ENCODE measurements at regions not wholly inside any gene's neighbourhood (a gene's known extent, or its start where the extent isn't known, plus 50 kb on each side); places are given as distances from the start of the nearest gene placed in this dataset.

GRCh38 chr16:6958184-6958583, 374.5 kb upstream of the RBFOX1 start:
- TF ChIP-seq, protein P1, sequence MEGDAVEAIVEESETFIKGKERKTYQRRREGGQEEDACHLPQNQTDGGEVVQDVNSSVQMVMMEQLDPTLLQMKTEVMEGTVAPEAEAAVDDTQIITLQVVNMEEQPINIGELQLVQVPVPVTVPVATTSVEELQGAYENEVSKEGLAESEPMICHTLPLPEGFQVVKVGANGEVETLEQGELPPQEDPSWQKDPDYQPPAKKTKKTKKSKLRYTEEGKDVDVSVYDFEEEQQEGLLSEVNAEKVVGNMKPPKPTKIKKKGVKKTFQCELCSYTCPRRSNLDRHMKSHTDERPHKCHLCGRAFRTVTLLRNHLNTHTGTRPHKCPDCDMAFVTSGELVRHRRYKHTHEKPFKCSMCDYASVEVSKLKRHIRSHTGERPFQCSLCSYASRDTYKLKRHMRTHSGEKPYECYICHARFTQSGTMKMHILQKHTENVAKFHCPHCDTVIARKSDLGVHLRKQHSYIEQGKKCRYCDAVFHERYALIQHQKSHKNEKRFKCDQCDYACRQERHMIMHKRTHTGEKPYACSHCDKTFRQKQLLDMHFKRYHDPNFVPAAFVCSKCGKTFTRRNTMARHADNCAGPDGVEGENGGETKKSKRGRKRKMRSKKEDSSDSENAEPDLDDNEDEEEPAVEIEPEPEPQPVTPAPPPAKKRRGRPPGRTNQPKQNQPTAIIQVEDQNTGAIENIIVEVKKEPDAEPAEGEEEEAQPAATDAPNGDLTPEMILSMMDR (IDR thresholded peaks at IDR 0.05; ENCODE audit: insufficient read depth, missing control alignments) = no peak
- no peak for DNase-seq (ENCODE audit: insufficient read length, low spot score)
- FAIRE-seq = no peak

GRCh38 chr16:6957681-6958080, 375.0 kb upstream of the RBFOX1 start:
- TF ChIP-seq, protein P1 (IDR thresholded peaks at IDR 0.05; ENCODE audit: insufficient read depth, missing control alignments) = no peak
- FAIRE-seq = no peak

GRCh38 chr16:6956511-6956910, 376.1 kb upstream of the RBFOX1 start:
- no peak for DNase-seq (ENCODE audit: insufficient read length, low spot score)
- FAIRE-seq = peak; percentile 16
- TF ChIP-seq, protein P1 (IDR thresholded peaks at IDR 0.05; ENCODE audit: insufficient read depth, missing control alignments) = no peak

More at GRCh38 chr16:6957681-6958080, 375.0 kb upstream of the RBFOX1 start:
- no peak for DNase-seq (ENCODE audit: insufficient read length, low spot score)

DNA sequence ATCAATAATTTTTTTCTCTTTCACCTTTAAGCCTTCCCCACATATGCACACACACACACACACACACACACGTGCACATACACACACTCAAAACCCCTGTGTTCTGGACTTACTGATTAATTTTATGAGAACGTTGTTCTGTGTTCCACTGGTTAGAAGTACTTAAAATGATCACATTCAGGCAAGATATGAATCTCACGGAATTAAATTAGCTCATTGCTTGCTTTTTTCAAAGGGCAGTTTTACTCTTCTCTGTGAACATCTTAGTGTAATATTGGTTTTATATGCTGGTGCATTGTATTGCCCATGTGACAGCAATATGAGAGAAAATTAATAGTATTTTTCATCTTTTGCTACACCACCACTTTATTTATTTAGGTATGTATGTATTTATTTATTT, 377.3 kb upstream of the RBFOX1 start:
- TF ChIP-seq, protein P1 (IDR thresholded peaks at IDR 0.05; ENCODE audit: insufficient read depth, missing control alignments) = no peak
- no peak for FAIRE-seq

DNA sequence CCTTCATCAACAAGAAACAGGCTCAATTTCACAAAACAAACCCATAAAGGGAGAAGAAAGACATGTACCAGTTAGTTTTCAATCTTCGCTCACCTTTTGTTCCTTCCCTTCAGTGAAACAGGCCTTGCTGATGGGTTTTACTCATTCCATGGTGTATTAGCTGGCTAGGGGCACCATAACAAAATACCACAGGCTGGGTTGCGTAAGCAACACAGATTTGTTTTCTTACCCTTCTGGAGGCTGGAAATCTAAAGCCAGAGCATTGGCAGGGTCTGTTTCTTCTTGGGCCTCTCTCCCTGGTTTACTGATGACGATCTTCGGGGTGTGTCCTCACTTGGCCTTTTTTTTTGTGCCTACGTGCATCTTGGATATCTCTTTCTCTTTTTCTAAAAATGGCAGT, 383.4 kb upstream of the RBFOX1 start:
- DNase-seq (ENCODE audit: insufficient read length, low spot score) (no peak), FAIRE-seq (no peak)
- TF ChIP-seq, protein P1 (IDR thresholded peaks at IDR 0.05; ENCODE audit: insufficient read depth, missing control alignments) = no peak

More for the DNA sequence above, 377.3 kb upstream of the RBFOX1 start:
- no peak for DNase-seq (ENCODE audit: insufficient read length, low spot score)

DNA sequence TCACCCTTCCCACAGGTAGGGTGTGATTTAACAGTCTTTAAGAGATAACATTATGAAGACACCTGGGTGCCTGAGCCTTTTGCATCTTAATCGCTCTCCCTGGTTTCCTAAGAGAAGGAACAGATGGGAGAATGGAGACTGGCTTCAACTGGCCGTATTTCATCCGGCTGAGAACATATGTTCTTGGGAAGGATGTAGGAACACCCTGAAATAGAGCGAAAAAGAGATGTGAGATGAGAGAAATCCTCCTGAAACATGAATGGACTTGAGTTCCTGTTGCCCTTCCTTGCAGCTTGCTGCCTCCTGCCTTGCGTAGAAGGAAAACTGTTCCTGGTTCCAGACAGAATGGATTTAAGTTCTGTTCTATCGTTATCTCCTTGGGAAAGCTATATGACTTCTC, 385.4 kb upstream of the RBFOX1 start:
- DNase-seq (ENCODE audit: insufficient read length, low spot score) = no peak
- TF ChIP-seq, protein P1 (IDR thresholded peaks at IDR 0.05; ENCODE audit: insufficient read depth, missing control alignments) = no peak
- peak; percentile 84 for FAIRE-seq

DNA sequence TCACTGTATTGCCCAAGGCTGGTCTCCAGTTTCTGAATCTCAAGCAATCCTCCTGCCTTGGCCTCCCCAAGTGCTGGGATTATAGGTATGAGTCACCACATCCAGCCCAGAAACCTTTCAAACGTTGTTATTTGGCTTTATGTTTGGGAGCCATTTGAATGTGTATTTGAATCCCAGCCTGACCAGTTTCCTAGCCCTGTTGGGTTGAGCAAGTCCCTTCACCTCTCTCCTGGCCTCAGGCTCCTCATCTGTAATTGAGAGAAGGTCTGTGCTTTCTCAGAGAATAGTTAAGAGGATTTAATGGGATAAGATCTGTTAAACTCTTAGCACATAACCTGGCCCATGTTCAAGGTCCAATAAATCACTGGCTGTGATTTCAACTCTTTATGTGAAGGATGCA, 385.8 kb upstream of the RBFOX1 start:
- DNase-seq (ENCODE audit: insufficient read length, low spot score) (no peak), FAIRE-seq (no peak)

More for the DNA sequence above, 385.8 kb upstream of the RBFOX1 start:
- TF ChIP-seq, protein P1 (IDR thresholded peaks at IDR 0.05; ENCODE audit: insufficient read depth, missing control alignments) = no peak
